ENCODE measurements at regions not wholly inside any gene's neighbourhood (a gene's known extent, or its start where the extent isn't known, plus 50 kb on each side); places are given as distances from the start of the nearest gene placed in this dataset.
A peak's percentile ranks its signal among the peaks of the same experiment; 100 is the strongest.

DNA sequence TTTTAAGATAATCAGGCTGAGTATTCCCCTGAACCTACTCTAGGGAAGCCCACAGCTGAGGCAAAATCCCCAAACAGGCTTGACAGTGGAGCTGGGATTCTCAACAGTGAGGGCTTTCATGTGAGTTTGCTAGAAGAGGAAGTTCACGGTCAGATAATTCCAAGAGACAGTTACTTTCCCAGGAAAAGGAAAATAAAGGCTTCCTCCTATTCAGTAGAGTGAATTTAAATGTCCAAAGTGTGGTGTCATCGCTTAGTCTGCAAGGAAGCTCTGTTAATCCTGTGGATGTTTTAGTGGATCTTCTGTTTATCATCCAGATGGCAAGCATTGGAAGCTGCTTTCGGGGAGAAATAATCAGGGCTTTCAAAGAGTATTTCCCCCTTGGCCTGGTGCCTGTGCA, 119.8 kb downstream of the RPIA start:
- Histone ChIP-seq H3K9ac (ENCODE audit: low read length) (no peak overlapping the region), H3K27ac (ENCODE audit: low read depth, low read length, poor library complexity, severe bottlenecking) (no peak overlapping the region), H3K9me3 (ENCODE audit: low read length) (peaks cover 10% of the 10 kb centered on the region; the same call in 1 of the 2 replicates), H4K20me1 (ENCODE audit: insufficient read depth, low read length) (no peaks in the 10 kb centered on the region), H3F3A (ENCODE audit: insufficient read depth, low read length) (no peaks in the 10 kb centered on the region; the same call in 1 of the 2 replicates), H3K79me2 (ENCODE audit: insufficient read depth, low read length) (no peaks in the 10 kb centered on the region), H3K4me3 (ENCODE audit: low read depth, low read length, poor library complexity, severe bottlenecking) (no peak overlapping the region), H3K36me3 (ENCODE audit: insufficient read depth, low read length) (peaks cover 18% of the 10 kb centered on the region), H2AFZ (ENCODE audit: low read length) (no peak overlapping the region), H3K27me3 (ENCODE audit: insufficient read depth, low read length) (no peaks in the 10 kb centered on the region), H3K4me1 (ENCODE audit: insufficient read depth, low read length, severe bottlenecking) (peaks cover 5% of the 10 kb centered on the region), H3K4me2 (ENCODE audit: low read length) (no peak overlapping the region), H3K9me2 (ENCODE audit: low read depth, low read length) (no peaks in the 10 kb centered on the region)
- TF ChIP-seq CTCF (IDR thresholded peaks at IDR 0.05; ENCODE audit: low read length), result no peak
- no peak for TF ChIP-seq EZH2 (IDR thresholded peaks at IDR 0.05; ENCODE audit: borderline replicate concordance, low read length)

- no peak overlapping the region for H3K27ac ChIP-seq (ENCODE audit: low read depth, low read length, poor library complexity, severe bottlenecking)
- H3K4me1 ChIP-seq (ENCODE audit: insufficient read depth, low read length, severe bottlenecking), result peaks cover 5% of the 10 kb centered on the region
- no peak overlapping the region for H3K9ac ChIP-seq (ENCODE audit: low read length)
- no peaks in the 10 kb centered on the region for H3K9me2 ChIP-seq (ENCODE audit: low read depth, low read length)
- H3K36me3 ChIP-seq (ENCODE audit: insufficient read depth, low read length), result peaks cover 15% of the 10 kb centered on the region
- H3K27me3 ChIP-seq (ENCODE audit: insufficient read depth, low read length), result no peaks in the 10 kb centered on the region
- H3K4me2 ChIP-seq (ENCODE audit: low read length), result no peak overlapping the region
- H3K79me2 ChIP-seq (ENCODE audit: insufficient read depth, low read length), result no peaks in the 10 kb centered on the region
- TF ChIP-seq EZH2 (IDR thresholded peaks at IDR 0.05; ENCODE audit: borderline replicate concordance, low read length), result no peak
- no peak for TF ChIP-seq CTCF (IDR thresholded peaks at IDR 0.05; ENCODE audit: low read length)
- no peak overlapping the region for H2AFZ ChIP-seq (ENCODE audit: low read length)
- no peak overlapping the region for H3K4me3 ChIP-seq (ENCODE audit: low read depth, low read length, poor library complexity, severe bottlenecking)
- no peaks in the 10 kb centered on the region; the same call in 1 of the 2 replicates for H3F3A ChIP-seq (ENCODE audit: insufficient read depth, low read length)
- H4K20me1 ChIP-seq (ENCODE audit: insufficient read depth, low read length), result no peaks in the 10 kb centered on the region
- peaks cover 10% of the 10 kb centered on the region for H3K9me3 ChIP-seq (ENCODE audit: low read length)
Observed at GRCh38 chr2:88811681-88812080, 120.2 kb downstream of the RPIA start.

GRCh38 chr2:88813612-88814011, 122.1 kb downstream of the RPIA start:
- Histone ChIP-seq H3K4me2 (ENCODE audit: low read length) (no peak overlapping the region), H3K9me3 (ENCODE audit: low read length) (peaks cover 13% of the 10 kb centered on the region), H3K79me2 (ENCODE audit: insufficient read depth, low read length) (no peaks in the 10 kb centered on the region), H3K9me2 (ENCODE audit: low read depth, low read length) (no peaks in the 10 kb centered on the region), H3F3A (ENCODE audit: insufficient read depth, low read length) (no peaks in the 10 kb centered on the region; the same call in 1 of the 2 replicates), H3K9ac (ENCODE audit: low read length) (no peak overlapping the region), H3K4me3 (ENCODE audit: low read depth, low read length, poor library complexity, severe bottlenecking) (no peak overlapping the region), H3K4me1 (ENCODE audit: insufficient read depth, low read length, severe bottlenecking) (peaks cover 5% of the 10 kb centered on the region), H3K27ac (ENCODE audit: low read depth, low read length, poor library complexity, severe bottlenecking) (no peak overlapping the region), H3K27me3 (ENCODE audit: insufficient read depth, low read length) (no peaks in the 10 kb centered on the region), H3K36me3 (ENCODE audit: insufficient read depth, low read length) (0 out of 2 replicates have a peak, but pooled peaks cover 6% of the 10 kb centered on the region), H4K20me1 (ENCODE audit: insufficient read depth, low read length) (no peaks in the 10 kb centered on the region), H2AFZ (ENCODE audit: low read length) (no peak overlapping the region)
- TF ChIP-seq EZH2 (IDR thresholded peaks at IDR 0.05; ENCODE audit: borderline replicate concordance, low read length) (no peak), CTCF (IDR thresholded peaks at IDR 0.05; ENCODE audit: low read length) (peak; percentile 45; the same call in 1 of the 2 replicates)
